ENCODE measurements at regions not wholly inside any gene's neighbourhood (a gene's known extent, or its start where the extent isn't known, plus 50 kb on each side); places are given as distances from the start of the nearest gene placed in this dataset.

- TF ChIP-seq CTCF (IDR thresholded peaks at IDR 0.05) (no peak), POLR2A (IDR thresholded peaks at IDR 0.05) (no peak)
Observed at GRCh38 chr13:58397596-58398387, 766.2 kb downstream of the PCDH17 start.

Data from Peyer's patch (tissue), 4 donors.